CD4-positive, alpha-beta T cell (primary cell): ENCODE measurements at regions not wholly inside any gene's neighbourhood (a gene's known extent, or its start where the extent isn't known, plus 50 kb on each side); places are given as distances from the start of the nearest gene placed in this dataset.
"Not testable (repeated sequence)": the region's sequence is repeated elsewhere in the genome, so short reads cannot be mapped to it uniquely, and the experiment has no call there.

ENCODE experiments used
- ATAC-seq: fragments of 200-7000 bp; cut with Tn5 transposase; one replicate; pipeline ENCODE4 v1.10.0; 2022; ENCODE audit warnings: mild to moderate bottlenecking; ENCODE audit not compliant: poor library complexity
- CTCF ChIA-PET: fragments of 350-600 bp; sonication (Branson Sonifier 250); formaldehyde crosslinking; loops from one replicate; lab custom pipeline; 2021; ENCODE audit warnings: antibody characterized with exemption, inconsistent platforms; lab: Charles Lee
- POLR2A ChIA-PET: fragments of 350-600 bp; sonication (Branson Sonifier 250); formaldehyde crosslinking; loops from one replicate; lab custom pipeline; 2021; ENCODE audit warnings: antibody characterized with exemption, inconsistent platforms; lab: Charles Lee
- DNase-seq, 14 experiments: peaks; one replicate each; pipeline ENCODE4 v3.0.0-alpha.2; 2013 to 2020; ENCODE audit warnings: mixed read lengths in 2 of 14
- H3K27ac ChIP-seq, 2 donors: one replicate each; pipeline versions ENCODE4 v1.5.1 to v1.7.0; 2013; ENCODE audit warnings: low read length in 2 of 2, low read depth in 1 of 2, mild to moderate bottlenecking in 1 of 2
- H3K27me3 ChIP-seq, 2 experiments: 1 replicate in 1 of 2; 2 replicates in 1 of 2; pipeline versions ENCODE4 v1.6.1 to v1.7.0; 2013; ENCODE audit warnings: low read length in 2 of 2, control low read depth in 1 of 2, mild to moderate bottlenecking in 1 of 2, moderate library complexity in 1 of 2; ENCODE audit not compliant: insufficient read depth in 2 of 2, control insufficient read depth in 1 of 2
- H3K36me3 ChIP-seq: one replicate; pipeline ENCODE4 v1.6.1; 2013; ENCODE audit warnings: low read length, control low read depth; ENCODE audit not compliant: insufficient read depth
- H3K4me1 ChIP-seq: one replicate; pipeline ENCODE4 v1.6.1; 2013; ENCODE audit warnings: low read length, control low read depth; ENCODE audit not compliant: insufficient read depth
- H3K4me3 ChIP-seq: one replicate; pipeline ENCODE4 v1.5.1; 2013; ENCODE audit warnings: mild to moderate bottlenecking, low read length, moderate library complexity
- H3K9me3 ChIP-seq, 2 experiments: 1 replicate in 1 of 2; 2 replicates in 1 of 2; pipeline versions ENCODE4 v1.6.1 to v1.7.0; 2013; ENCODE audit warnings: low read length in 2 of 2, mild to moderate bottlenecking in 2 of 2, control low read depth in 1 of 2, moderate library complexity in 1 of 2; ENCODE audit not compliant: control insufficient read depth in 1 of 2, insufficient read depth in 1 of 2
- H3K27ac Mint-ChIP-seq: one replicate; pipeline ENCODE4 v1.8.0; 2020; ENCODE audit warnings: mixed read lengths
- H3K27me3 Mint-ChIP-seq: one replicate; pipeline ENCODE4 v1.8.0; 2021; ENCODE audit warnings: mixed read lengths
- H3K36me3 Mint-ChIP-seq: one replicate; pipeline ENCODE4 v1.8.0; 2021; ENCODE audit warnings: low read depth, mixed read lengths
- H3K4me1 Mint-ChIP-seq: one replicate; pipeline ENCODE4 v1.8.0; 2021; ENCODE audit warnings: low read depth, mixed read lengths
- H3K4me3 Mint-ChIP-seq: one replicate; pipeline ENCODE4 v1.8.0; 2020; ENCODE audit warnings: mild to moderate bottlenecking, mixed read lengths
- H3K9me3 Mint-ChIP-seq: one replicate; pipeline ENCODE4 v1.8.0; 2020; ENCODE audit warnings: mixed read lengths
- CTCF ChIP-seq: fragments of 200-600 bp; IDR thresholded peaks from one replicate; pipeline ENCODE4 v1.8.0; 2022; ENCODE audit warnings: antibody characterized with exemption, mild to moderate bottlenecking
- intact Hi-C, 2 experiments: fragments of 100-400 bp; cut with DNase I in 1 of 2; cut with micrococcal nuclease in 1 of 2; formaldehyde crosslinking; loops; one replicate each; pipeline versions ENCODE4 v1.15.1 to v1.9.0; 2023 to 2025; cut with DNase I, micrococcal nuclease

- H3K4me1 Mint-ChIP-seq, result no peaks in the 10 kb centered on the region
- Histone ChIP-seq H3K27me3 (no peaks in the 10 kb centered on the region), H3K4me3 (no peak overlapping the region), H3K36me3 (no peaks in the 10 kb centered on the region), H3K9me3 (no peaks in the 10 kb centered on the region), H3K27ac (no peak overlapping the region), H3K4me1 (no peaks in the 10 kb centered on the region)
- ChIA-PET POLR2A (no interaction called here), CTCF (no interaction called here)
- H3K27me3 Mint-ChIP-seq, result peaks cover 5% of the 10 kb centered on the region
- H3K27ac Mint-ChIP-seq, result no peak overlapping the region
- H3K36me3 Mint-ChIP-seq, result no peaks in the 10 kb centered on the region
- DNase-seq (peak in 2 of 14 experiments; percentile 3 to 8), ATAC-seq (no peak)
- peaks cover 2% of the 10 kb centered on the region for H3K9me3 Mint-ChIP-seq
- TF ChIP-seq CTCF, result no peak
- no peak overlapping the region for H3K4me3 Mint-ChIP-seq
- intact Hi-C loops, result no loop called here
Observed at GRCh38 chr11:90288212-90288821, 65.5 kb upstream of the CHORDC1 start.

DNA sequence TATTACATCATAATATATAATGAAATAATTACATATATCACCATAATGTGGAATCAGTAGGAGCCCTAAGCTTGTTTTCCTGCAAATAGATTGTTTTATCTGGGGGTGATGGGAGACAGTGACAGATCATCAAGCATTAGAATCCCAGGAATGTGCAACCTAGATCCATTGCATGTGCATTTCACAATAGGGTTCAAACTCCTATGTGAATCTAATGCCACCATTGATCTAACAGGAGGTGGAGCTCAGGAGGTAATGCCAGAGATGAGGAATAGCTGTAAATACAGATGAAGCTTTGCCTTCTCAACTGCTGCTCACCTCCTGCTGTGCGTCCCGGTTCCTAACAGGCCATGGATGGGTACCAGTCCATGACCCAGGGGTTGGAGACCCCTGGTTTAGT, 63.8 kb upstream of the CHORDC1 start:
- H3K4me1 Mint-ChIP-seq, result no peaks in the 10 kb centered on the region
- no peaks in the 10 kb centered on the region for H3K9me3 ChIP-seq
- peaks cover 5% of the 10 kb centered on the region for H3K27me3 Mint-ChIP-seq
- H3K36me3 ChIP-seq, result no peaks in the 10 kb centered on the region
- no peak overlapping the region for H3K4me3 ChIP-seq
- ATAC-seq (no peak), DNase-seq (no peak)
- ChIA-PET CTCF (no interaction called here), POLR2A (no interaction called here)
- TF ChIP-seq CTCF, result no peak
- H3K27ac Mint-ChIP-seq, result no peak overlapping the region
- peaks cover 2% of the 10 kb centered on the region for H3K9me3 Mint-ChIP-seq
- H3K4me1 ChIP-seq, result no peaks in the 10 kb centered on the region
- intact Hi-C loops, result no loop called here
- no peak overlapping the region for H3K27ac ChIP-seq
- H3K36me3 Mint-ChIP-seq, result no peaks in the 10 kb centered on the region
- no peak overlapping the region for H3K4me3 Mint-ChIP-seq
- no peaks in the 10 kb centered on the region for H3K27me3 ChIP-seq

DNA sequence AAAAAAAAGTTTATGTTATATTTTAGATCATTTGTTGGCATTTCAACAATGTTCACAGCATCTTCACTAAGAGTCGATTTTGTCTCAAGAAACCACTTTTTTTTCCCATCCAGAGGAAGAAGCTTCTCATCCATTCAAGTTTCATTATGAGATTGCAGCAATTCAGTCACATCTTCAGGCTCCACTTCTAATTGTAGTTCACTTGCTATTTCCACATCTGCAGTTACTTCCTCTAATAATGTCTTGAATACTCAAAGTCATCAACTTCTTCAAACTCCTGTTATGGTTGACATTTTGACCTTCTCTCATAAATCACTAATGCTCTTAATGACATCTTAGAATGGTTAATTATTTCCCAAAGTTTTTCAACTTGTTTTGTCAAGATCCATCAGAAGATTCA, 61.3 kb upstream of the CHORDC1 start:
- ATAC-seq (no peak), DNase-seq (no peak)
- no peak overlapping the region for H3K27ac ChIP-seq
- no peak for TF ChIP-seq CTCF
- ChIA-PET CTCF (no interaction called here), POLR2A (no interaction called here)
- no peaks in the 10 kb centered on the region for H3K27me3 Mint-ChIP-seq
- intact Hi-C loops, result no loop called here
- no peaks in the 10 kb centered on the region for H3K4me1 Mint-ChIP-seq
- H3K4me3 Mint-ChIP-seq, result no peak overlapping the region
- H3K27ac Mint-ChIP-seq, result no peak overlapping the region
- no peak overlapping the region for H3K4me3 ChIP-seq
- H3K36me3 ChIP-seq, result no peaks in the 10 kb centered on the region
- no peaks in the 10 kb centered on the region for H3K27me3 ChIP-seq
- H3K4me1 ChIP-seq, result no peaks in the 10 kb centered on the region
- H3K9me3 ChIP-seq, result no peaks in the 10 kb centered on the region
- no peaks in the 10 kb centered on the region for H3K36me3 Mint-ChIP-seq
- peaks cover 2% of the 10 kb centered on the region for H3K9me3 Mint-ChIP-seq

DNA sequence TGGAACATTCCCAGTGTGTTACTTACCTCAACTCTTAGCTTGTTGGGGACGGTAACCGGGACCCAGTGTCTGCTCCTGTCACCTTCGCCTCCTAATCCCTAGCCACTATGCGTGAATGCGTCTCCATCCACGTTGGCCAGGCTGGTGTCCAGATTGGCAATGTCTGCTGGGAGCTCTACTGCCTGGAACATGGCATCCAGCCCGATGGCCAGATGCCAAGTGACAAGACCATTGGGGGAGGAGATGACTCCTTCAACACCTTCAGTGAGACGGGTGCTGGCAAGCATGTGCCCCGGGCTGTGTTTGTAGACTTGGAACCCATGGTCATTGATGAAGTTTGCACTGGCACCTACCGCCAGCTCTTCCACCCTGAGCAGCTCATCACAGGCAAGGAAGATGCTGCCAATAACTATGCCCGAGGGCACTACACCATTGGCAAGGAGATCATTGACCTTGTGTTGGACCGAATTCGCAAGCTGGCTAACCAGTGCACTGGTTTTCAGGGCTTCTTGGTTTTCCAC, 59.8 kb upstream of the CHORDC1 start:
- POLR2A ChIA-PET, CTCF ChIA-PET: not testable (repeated sequence)

More for the DNA sequence above, 59.8 kb upstream of the CHORDC1 start:
- H3K36me3 Mint-ChIP-seq, DNase-seq, H3K9me3 Mint-ChIP-seq, H3K9me3 ChIP-seq, ATAC-seq, H3K4me3 ChIP-seq, H3K27ac ChIP-seq, H3K4me1 Mint-ChIP-seq, intact Hi-C loops, H3K4me3 Mint-ChIP-seq, H3K27ac Mint-ChIP-seq, H3K36me3 ChIP-seq, H3K4me1 ChIP-seq, H3K27me3 ChIP-seq, H3K27me3 Mint-ChIP-seq: not testable (repeated sequence)
